HG03139 (cell line): ENCODE measurements at regions not wholly inside any gene's neighbourhood (a gene's known extent, or its start where the extent isn't known, plus 50 kb on each side); places are given as distances from the start of the nearest gene placed in this dataset.

Experiments
- ATAC-seq: cut with Tn5 transposase; IDR thresholded peaks from one replicate; pipeline ENCODE4 v1.9.1; 2021; ENCODE audit not compliant: unreplicated experiment

DNA sequence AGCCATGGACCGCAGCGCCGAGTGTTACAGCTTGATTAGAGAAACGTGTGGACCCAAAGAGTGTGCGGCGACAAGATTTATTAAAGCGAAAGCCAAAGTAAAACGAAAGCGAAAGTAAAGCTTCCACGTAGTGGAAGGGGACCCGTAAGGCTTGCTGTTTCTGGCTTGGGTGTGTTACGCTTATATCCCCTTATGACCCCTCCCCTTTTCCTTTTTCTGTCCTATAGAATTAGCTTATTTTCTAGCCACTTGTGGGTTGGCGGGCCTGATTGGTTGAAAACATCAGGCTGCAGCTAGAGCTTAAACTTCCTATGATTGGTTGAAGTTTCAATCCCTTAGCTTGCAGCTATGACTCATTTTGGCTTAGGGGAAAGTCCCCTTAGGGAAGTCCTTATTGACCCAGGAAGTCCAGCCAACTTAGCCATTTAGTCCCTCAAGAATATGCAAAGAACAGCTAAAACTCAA, 969.7 kb downstream of the DCDC2C start:
- no peak for ATAC-seq

DNA sequence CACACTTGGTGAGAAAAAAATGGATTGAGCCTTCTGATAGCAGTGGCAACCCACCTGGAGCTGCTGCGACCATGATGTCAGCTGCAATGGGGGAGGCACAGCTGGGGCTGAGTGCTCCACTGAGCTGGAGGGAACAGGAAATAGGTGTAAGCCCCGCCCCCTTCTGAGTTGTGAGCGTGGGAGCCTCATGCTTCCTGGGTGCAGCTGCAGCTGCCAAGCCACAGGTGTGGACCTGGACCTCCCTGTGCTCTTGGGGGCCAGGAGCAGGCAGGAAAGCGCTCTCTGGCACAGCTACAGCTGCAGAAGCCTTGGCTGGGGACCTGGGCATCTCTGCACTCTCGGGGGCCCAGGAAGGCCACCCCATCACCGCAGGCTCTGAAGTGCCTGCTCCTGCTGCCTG, 970.6 kb downstream of the DCDC2C start:
- no peak for ATAC-seq

DNA sequence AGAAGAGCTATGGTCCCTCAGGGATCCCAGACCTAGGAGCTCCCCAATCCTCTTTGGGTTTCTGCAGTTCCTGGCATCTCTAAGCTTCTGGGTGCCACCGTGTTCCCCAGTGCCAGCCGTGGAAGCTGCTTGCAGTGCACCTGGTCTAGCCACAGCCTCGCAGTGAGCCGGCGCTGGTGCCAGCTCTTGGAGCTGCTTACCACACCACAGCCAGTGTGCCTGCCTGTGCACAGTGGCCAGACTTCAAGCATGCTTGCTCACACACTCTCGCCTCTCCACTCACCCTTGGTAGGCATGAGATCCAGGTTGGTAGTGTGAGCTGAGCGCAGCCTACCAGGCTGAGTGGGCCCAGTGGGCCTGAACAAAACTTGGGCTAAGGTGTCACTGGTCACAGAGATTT, 971.9 kb downstream of the DCDC2C start:
- ATAC-seq: no peak

DNA sequence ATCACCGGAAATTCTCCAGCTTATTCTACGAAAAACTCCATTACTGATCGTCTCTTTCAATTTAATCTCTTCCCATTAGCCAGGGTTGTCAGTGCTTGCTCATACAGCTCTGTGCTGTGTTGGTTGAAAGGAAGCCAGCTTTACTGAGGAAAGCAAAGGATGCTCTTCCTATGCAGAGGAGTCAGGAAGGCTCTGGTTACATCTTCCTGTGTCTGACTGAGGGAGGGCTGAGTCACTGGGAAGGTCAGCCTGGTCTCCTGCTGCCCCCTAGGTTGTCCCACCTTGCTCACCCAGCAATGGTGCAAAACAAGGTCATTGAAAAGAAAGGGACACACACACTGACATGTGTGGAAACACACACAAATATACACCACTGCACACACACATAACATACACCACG, 975.6 kb downstream of the DCDC2C start:
- no peak for ATAC-seq

DNA sequence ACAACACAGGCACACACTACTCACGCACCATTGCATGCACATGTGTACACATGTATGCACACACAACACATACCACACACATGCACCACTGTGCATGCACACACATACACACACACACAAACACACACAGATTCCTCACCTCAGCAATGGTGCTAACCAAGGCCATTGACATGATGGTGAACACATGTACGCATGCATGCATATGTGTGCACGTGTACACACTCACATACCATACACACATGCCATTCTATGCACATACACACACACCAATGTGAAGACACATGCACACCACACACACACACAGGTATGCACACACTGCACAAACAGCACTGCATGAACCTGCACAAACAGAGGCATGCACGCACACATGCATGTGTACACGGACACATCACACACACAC, 976.0 kb downstream of the DCDC2C start:
- no peak for ATAC-seq

DNA sequence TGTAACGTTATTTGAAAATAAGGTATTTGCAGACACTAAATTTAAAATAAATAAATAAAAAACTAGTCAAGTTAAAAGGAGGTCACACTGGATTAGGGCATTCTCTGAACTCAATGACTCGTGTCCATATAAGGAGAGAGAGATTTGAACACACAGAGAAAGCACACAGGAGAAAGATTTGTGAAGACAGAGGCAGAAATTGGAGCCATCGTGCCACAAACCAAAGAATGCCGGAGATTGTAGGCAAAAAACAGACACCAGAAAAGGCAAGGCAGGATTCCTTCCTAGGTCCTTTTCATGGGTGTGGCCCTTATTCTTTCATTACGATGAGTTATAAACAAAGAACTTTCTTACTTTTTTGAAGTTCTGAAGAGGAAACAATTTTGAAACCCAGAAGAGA, 981.5 kb downstream of the DCDC2C start:
- no peak for ATAC-seq

DNA sequence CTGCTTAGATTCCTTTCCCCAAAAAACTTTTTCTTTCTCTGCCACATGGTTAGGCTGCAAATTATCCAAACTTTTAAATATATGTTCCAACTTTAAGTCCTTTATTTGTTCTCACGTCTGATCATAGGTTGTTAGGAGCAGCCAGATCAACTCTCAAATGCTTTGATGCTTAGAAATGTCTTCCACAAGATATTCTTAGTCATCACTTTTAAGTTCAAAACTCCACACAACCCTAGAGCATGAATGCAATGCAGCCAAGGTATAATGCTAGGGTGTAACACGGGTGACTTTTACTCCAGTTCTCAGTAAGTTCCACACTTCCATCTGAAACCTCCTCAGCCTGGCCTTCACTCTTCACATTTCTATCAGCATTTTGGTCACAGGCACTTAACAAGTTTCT, 987.5 kb downstream of the DCDC2C start:
- no peak for ATAC-seq

DNA sequence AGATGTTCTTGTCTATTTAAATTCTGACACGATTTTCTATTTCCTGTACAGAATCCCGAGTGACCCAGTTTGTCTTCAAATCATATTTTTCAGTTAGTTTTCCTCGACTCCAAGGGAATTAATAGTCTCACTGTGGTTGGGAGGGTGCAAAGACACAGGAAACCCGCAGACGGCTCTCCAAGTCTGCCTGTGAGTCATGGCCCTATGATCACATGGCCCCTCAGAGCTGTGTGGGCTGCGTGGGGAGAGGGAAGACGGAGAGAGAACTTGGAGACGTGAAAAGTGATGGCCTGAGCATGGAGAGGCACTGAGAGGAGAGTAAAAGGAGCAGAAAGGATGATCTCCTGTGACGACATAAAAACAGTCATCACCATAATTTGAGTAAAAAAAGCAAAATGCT, 989.9 kb downstream of the DCDC2C start:
- ATAC-seq: no peak

DNA sequence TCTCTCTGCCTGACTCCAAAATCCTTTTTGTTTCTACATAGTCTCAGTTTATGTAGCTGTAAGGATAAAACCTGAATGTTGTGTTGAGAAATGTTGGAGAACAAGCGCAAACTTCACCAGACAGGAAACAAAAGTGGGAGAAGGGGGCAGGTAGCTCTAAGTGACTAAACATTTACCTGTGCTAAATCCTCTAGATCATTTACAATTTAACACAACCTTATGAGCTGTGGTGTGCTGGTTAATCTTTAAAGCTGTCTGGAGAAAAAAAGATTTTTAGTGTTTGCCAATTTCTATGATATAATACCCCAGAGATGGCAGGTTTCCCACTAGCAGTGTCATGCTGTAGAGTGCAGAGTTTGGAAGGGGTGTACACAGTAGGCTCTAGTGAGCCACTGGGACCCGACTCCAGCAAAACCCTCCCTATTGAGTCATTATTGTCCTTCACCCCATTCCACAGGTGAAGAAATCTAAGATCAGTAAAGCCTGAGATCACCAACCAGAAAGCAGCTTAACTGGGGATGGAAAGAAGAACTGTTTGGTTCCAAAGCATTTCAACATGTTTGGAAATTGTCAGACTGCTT, 992.0 kb downstream of the DCDC2C start:
- no peak for ATAC-seq

DNA sequence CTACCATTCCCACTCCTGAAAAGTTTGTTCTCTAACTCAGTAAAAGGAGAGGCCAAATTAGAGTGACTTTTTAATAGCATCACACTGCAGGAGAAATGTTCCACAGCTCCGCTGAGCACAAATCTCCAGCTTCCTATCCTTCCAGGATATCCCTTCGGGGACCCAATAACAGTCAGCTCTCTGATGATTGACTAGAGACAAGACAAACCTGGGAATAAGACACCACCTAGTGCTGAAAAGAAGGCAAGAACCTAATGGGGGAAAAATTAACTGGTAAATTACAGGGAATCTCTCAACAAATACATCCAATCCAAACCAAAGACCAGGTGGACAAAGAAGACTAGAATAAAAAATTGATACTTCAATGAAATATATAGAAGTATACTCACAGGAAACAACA, 977.1 kb upstream of the SOX11 start:
- ATAC-seq: no peak

DNA sequence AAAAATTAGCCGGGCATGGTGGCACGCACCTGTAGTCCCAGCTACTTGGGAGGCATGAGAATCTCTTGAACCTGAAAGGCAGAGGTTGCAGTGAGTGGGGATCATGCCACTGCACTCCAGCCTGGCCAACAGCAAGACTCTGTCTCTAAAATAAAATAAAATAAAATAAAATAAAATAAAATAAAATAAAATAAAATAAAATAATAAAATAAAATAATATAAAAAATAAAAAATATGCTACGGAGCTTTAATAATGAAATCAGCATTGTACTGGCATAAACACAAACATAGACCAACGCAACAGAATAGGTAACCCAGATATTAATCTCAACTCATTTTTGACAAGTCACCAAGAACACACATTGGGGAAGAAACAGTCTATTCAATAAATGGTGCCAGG, 973.4 kb upstream of the SOX11 start:
- ATAC-seq: no peak

DNA sequence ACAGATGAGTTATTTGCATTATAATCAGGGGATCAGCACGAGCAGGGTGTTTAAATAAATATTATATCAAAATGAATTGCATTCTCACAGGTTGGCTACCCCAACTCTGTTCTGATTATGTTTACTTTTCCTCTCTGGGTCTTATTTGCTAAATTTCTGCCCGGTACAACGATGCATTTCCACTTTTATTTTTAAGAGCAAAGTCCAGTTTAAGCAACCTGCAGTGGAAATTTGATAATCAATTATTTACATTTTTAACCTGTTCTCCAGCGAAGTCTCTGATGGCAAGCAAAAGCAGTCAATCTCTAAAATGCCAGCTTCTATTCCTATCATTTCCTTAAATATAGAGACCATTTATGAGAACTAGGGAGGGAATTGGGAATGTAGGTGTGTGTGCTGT, 966.6 kb upstream of the SOX11 start:
- no peak for ATAC-seq

DNA sequence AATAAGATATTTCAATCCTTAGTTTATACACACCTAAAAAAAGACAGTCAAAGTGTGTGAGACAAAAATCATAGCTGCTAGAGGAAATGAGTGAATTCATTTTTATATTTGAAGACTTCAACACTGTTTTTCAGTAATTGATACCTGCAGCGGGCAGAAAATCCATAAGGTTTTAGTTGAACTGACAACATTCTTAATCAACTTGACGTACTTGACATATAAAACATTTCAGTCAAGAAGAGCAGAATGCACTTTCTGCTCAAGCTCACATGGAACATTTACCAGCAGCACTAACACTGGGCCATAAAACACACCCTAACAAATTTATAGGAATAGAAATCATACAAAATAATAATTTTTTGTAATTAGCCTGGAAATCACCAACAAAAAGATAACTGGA, 959.6 kb upstream of the SOX11 start:
- no peak for ATAC-seq

DNA sequence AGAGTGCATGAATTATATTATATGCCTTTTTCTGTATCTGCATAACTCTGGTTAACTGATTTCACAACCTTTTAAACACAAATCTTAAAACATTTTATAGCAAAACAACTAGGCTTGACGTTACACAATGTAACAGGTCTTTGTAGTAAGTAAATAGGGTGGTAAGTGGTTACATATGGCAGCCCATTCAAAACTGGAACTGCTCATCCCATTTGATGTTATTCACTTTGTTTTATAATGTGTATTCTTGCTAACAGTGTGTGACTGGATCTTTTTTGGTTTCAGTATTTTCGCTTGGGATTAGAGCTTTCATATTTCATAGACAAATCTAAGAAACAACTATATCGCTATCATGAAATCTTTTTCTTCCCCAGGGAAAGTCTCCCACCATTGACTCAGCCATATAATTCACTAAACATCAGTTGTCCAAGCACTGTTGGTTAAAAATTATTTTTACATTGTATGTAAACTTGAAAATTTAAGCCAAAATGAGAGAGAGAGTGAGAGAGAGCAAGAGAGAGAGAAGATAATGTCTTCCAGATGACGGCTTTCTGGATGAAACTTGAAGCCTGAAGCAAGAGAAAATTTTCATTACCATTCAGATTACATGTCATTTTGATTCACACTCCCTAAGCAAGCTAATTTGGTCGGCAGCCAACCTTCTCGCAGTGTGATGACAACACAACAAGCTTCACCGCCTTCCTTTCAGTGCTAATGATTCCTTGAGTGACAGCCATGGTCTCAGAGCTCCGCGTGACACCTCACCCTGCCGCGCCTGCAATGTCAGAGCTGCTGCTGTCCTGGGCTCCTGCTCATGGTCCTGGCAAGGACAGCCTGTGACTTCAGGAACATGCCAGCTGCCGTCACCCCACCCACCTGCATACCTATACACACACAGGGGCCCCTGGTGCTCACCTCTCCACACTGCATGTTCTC, 946.9 kb upstream of the SOX11 start:
- ATAC-seq: no peak

DNA sequence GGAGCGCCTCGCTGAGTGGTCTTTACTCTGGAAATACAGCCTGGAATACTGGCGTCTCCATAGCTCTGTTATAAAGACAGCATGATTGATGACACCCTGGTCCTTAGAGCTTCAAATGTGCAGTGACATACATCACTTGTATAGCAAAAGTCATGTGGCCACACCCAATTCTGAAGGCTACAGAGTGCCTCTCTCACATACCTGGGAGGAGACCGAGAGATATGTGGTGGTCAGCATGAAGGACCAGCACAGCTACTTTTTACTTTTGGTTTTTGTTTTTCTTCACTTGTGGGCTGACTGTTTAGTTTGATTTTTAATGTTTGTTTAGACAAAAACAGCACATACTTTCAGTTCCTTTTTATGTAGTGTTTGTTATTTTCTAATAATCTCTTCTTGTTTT, 938.5 kb upstream of the SOX11 start:
- ATAC-seq: no peak

DNA sequence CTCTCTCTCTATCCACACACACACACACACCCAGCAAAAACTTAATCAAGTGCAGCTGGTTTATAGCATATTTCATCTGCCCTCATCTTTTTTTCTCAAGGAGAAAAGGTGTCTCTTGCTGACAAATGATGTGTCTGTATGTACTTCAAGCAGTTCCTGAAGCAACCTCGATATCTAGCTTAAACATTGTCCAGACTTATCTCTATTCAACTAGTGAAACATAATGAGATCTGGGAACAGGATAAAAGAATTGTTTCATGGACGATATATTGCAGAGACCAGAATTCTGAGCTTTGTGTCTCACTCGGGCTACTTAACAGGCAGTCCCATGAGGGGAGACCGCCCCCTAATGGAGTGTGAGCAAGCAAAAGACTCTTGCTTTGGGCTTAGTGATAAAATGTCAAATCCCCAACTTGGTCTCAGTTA, 929.2 kb upstream of the SOX11 start:
- no peak for ATAC-seq

DNA sequence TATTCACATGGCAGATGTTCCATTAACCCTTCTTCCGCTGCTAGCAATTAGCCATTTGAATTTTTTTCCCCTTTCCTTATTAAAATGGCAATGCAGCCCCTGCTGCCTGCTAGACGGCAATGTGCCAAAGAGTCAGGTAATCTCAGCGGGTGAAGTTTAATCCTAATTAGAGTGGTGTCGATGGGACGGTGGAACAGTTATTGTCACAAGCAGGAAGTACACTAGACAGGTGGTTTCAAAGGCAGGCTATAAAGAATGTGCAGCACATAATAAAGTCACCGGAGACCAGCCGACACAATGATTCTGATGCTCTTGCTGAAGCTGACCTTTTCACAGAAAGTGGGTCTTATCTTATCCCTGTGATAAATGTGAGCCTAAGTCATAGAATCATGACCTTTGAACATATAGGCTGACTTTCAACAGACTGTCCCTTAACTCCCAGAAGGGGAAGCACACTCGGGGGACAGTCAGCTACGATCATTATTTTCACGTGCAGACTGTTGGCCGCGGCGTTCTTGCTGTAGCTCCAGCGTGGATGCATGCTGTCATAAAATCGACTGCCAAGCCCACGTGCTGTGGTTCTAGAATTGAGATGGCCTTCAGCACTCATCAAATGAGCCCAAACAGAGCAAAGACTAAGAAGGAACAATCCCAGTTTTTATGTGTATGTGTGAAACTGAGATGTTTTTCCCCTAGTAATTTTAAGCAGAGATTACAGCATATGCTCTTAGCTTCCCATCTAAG, 926.2 kb upstream of the SOX11 start:
- ATAC-seq: no peak

DNA sequence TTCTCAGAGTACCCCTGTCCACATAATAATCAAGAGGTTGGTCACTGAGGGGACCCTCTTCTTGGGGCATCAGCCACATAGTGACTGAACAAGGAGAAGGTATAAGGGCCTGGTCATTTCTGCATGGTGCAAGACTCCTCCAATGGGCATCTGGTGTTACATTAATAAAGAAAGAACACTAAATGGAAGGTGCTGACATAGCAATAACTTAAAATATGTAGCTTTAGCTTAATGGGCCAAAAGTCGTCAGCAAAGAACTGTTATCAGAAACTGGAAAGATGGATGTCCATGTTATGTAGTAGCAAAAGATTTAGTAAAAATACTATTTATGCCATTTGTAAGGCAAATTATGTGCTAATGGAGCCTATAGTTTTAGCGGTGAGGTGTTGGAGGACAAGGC, 916.5 kb upstream of the SOX11 start:
- ATAC-seq: no peak

DNA sequence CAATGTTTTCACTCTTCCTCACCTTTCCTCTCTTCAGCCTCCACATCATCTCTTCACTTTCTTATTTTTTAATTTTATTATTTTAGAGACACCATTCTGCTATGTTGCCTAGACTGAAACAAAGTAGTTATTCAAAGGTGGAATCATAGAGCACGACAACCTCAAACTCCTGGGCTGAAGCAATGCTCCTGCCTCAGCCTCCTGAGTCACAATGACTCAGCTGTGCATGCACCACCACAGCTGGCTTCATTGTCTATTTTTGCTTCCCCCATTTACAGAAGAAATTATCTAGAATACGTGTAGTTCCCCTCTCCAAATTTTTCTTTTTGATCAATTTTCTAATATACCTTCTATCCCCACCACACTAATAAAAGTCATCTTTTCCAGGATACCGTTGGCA, 911.5 kb upstream of the SOX11 start:
- ATAC-seq: no peak

DNA sequence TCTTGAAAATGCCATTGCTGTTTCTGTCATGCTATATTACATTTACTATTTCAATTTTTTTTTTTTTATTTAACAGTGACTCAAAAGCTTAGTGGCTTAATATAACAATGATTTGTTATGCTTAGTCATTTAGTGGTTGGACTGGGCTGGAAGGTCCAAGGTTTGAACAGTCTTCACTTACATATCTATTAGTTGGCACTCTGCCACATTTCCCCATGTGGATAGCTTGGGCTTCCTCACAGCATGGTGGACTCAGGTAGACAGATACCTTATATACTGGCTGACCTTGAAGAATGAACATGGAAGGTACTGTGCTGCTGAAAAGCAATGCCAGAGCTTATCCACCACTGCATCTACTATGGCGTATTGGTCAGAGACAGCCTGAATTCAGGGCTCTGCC, 909.5 kb upstream of the SOX11 start:
- ATAC-seq: no peak

DNA sequence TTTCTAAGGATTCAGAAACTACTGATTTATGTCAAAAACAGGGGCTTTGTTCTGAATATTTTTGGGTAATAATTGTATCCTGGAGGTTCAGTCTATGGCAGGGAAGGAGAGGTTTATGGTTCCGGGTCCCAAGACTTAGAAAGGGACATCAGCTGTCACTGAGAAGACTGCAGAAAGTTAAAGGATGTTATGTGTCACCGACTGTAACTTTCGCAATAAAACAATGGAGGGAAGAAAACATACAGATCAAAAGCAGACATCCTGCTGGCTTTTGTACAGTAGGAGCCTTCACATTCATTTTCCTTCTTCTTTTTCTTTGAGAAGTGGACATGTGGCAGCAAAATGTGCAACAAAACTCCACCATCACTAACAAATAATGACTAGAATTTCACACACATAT, 900.7 kb upstream of the SOX11 start:
- no peak for ATAC-seq

DNA sequence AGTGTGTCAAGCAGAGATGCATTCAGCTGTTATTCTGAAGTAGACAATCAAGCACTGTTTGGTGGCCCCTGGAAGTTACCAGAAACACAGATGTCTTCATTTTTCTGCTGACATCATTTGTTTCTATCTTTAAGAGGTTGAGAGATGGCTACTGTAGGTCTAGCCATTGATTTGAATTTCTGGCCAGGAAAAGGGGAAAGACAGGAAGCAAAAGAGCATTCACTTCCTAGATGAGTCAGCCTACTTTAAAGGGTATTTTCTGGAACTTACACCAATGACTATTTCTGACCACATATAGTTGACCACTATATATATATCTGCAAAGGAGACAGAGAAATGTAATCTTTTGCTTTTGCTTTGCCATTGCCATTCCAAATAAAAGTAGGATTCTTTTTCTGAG, 900.1 kb upstream of the SOX11 start:
- no peak for ATAC-seq
